NCI-H510A treated with DMSO at 0.1 percent for 48 hours (cell line): ENCODE measurements at regions not wholly inside any gene's neighbourhood (a gene's known extent, or its start where the extent isn't known, plus 50 kb on each side); places are given as distances from the start of the nearest gene placed in this dataset.

ENCODE experiments used
- DNase-seq: peaks from one replicate; lab custom pipeline; 2025; lab: John Stamatoyannopoulos, UW

GRCh38 chr3:82287562-82287961 lies 526.1 kb upstream of the GBE1 start:
- DNase-seq: no peak

- no peak for DNase-seq
Measured at GRCh38 chr3:82281205-82281604, 519.8 kb upstream of the GBE1 start.

- DNase-seq: no peak
Measured at GRCh38 chr3:82276992-82277391, 515.5 kb upstream of the GBE1 start.

GRCh38 chr3:82274897-82275296 lies 513.5 kb upstream of the GBE1 start:
- DNase-seq: no peak

GRCh38 chr3:82265747-82266146 lies 504.3 kb upstream of the GBE1 start:
- DNase-seq: no peak

- no peak for DNase-seq
Measured at GRCh38 chr3:82262193-82262592, 500.7 kb upstream of the GBE1 start.

- no peak for DNase-seq
Measured at GRCh38 chr3:82261637-82262036, 500.2 kb upstream of the GBE1 start.

- no peak for DNase-seq
Measured at GRCh38 chr3:82261013-82261412, 499.6 kb upstream of the GBE1 start.

- no peak for DNase-seq
Measured at GRCh38 chr3:82259994-82260393, 498.5 kb upstream of the GBE1 start.

GRCh38 chr3:82240322-82240721 lies 478.9 kb upstream of the GBE1 start:
- no peak for DNase-seq

- no peak for DNase-seq
Measured at GRCh38 chr3:82236257-82236656, 474.8 kb upstream of the GBE1 start.

- no peak for DNase-seq
Measured at GRCh38 chr3:82229397-82229796, 468.0 kb upstream of the GBE1 start.

GRCh38 chr3:82224661-82225060 lies 463.2 kb upstream of the GBE1 start:
- no peak for DNase-seq

GRCh38 chr3:82222401-82222800 lies 461.0 kb upstream of the GBE1 start:
- DNase-seq: no peak

GRCh38 chr3:82217571-82217970 lies 456.1 kb upstream of the GBE1 start:
- DNase-seq: no peak

GRCh38 chr3:82208002-82208710 lies 446.7 kb upstream of the GBE1 start:
- DNase-seq: no peak

GRCh38 chr3:82202269-82202668 lies 440.8 kb upstream of the GBE1 start:
- DNase-seq: no peak

- no peak for DNase-seq
Measured at GRCh38 chr3:82201316-82201715, 439.9 kb upstream of the GBE1 start.

GRCh38 chr3:82198009-82198408 lies 436.6 kb upstream of the GBE1 start:
- no peak for DNase-seq

GRCh38 chr3:82196645-82197044 lies 435.2 kb upstream of the GBE1 start:
- no peak for DNase-seq

GRCh38 chr3:82194870-82195269 lies 433.4 kb upstream of the GBE1 start:
- no peak for DNase-seq

GRCh38 chr3:82186017-82186416 lies 424.6 kb upstream of the GBE1 start:
- DNase-seq: no peak

- DNase-seq: no peak
Measured at GRCh38 chr3:82179291-82179690, 417.8 kb upstream of the GBE1 start.

GRCh38 chr3:82178291-82178690 lies 416.8 kb upstream of the GBE1 start:
- no peak for DNase-seq

- no peak for DNase-seq
Measured at GRCh38 chr3:82177774-82178173, 416.3 kb upstream of the GBE1 start.
